Body of pancreas (tissue), 4 donors: ENCODE measurements at regions not wholly inside any gene's neighbourhood (a gene's known extent, or its start where the extent isn't known, plus 50 kb on each side); places are given as distances from the start of the nearest gene placed in this dataset.

Experiments
- CTCF ChIP-seq, 7 experiments: fragments of 450-650 bp in 4 of 7; fragments of 200-600 bp in 3 of 7; sonication (generic) in 3 of 7; IDR thresholded peaks; one replicate each; pipeline ENCODE4 v1.5.1; 2016 to 2019; ENCODE audit warnings: antibody characterized with exemption in 7 of 7
- POLR2A ChIP-seq, 3 donors: fragments of 450-650 bp; IDR thresholded peaks; one replicate each; pipeline ENCODE4 v1.6.1; 2016; ENCODE audit warnings: antibody characterized with exemption in 3 of 3, mild to moderate bottlenecking in 2 of 3

- TF ChIP-seq POLR2A (IDR thresholded peaks at IDR 0.05) = no peak
- TF ChIP-seq CTCF (IDR thresholded peaks at IDR 0.05) = no peak
Measured at GRCh38 chr3:40968666-40969065, 230.6 kb upstream of the CTNNB1 start.
